ENCODE measurements at regions not wholly inside any gene's neighbourhood (a gene's known extent, or its start where the extent isn't known, plus 50 kb on each side); places are given as distances from the start of the nearest gene placed in this dataset.

- no peak for TF ChIP-seq CTCF (IDR thresholded peaks at IDR 0.05)
- no peak for TF ChIP-seq EZH2 (IDR thresholded peaks at IDR 0.05; ENCODE audit: borderline replicate concordance, insufficient read depth, low read depth, low read length, poor library complexity, severe bottlenecking)
These were observed 801.2 kb downstream of the PDCD6IP start for GRCh38 chr3:34599595-34599994.
